Stimulated activated CD4-positive, alpha-beta T cell treated with anti-CD3 and anti-CD28 coated beads, Interleukin-15, amount 100 ng/mL, for 24 hours (primary cell): ENCODE measurements at regions not wholly inside any gene's neighbourhood (a gene's known extent, or its start where the extent isn't known, plus 50 kb on each side); places are given as distances from the start of the nearest gene placed in this dataset.

Experiments used
- DNase-seq: peaks from one replicate; pipeline ENCODE4 v3.0.0-alpha.2; 2020

- DNase-seq: no peak
Observed at GRCh38 chr3:115486880-115487279, 136.4 kb upstream of the GAP43 start.

- no peak for DNase-seq
Observed at GRCh38 chr3:115487968-115488367, 135.3 kb upstream of the GAP43 start.

GRCh38 chr3:115488409-115488808, 134.9 kb upstream of the GAP43 start:
- no peak for DNase-seq

- no peak for DNase-seq
Observed at GRCh38 chr3:115494826-115495225, 128.5 kb upstream of the GAP43 start.

GRCh38 chr3:115498421-115498820, 124.9 kb upstream of the GAP43 start:
- DNase-seq: no peak

GRCh38 chr3:115498898-115499297, 124.4 kb upstream of the GAP43 start:
- DNase-seq: no peak

- DNase-seq: no peak
Observed at GRCh38 chr3:115499666-115500065, 123.6 kb upstream of the GAP43 start.

- no peak for DNase-seq
Observed at GRCh38 chr3:115500795-115501194, 122.5 kb upstream of the GAP43 start.

GRCh38 chr3:115502128-115502527, 121.2 kb upstream of the GAP43 start:
- DNase-seq: no peak

GRCh38 chr3:115503394-115503793, 119.9 kb upstream of the GAP43 start:
- no peak for DNase-seq

- DNase-seq: no peak
Observed at GRCh38 chr3:115508562-115508961, 114.7 kb upstream of the GAP43 start.

GRCh38 chr3:115512565-115513415, 110.5 kb upstream of the GAP43 start:
- DNase-seq: peak; percentile 27

- DNase-seq: peak; percentile 3
Observed at GRCh38 chr3:115513416-115513800, 109.9 kb upstream of the GAP43 start.

GRCh38 chr3:115517457-115518050, 105.8 kb upstream of the GAP43 start:
- peak; percentile 6 for DNase-seq

GRCh38 chr3:115518100-115518852, 105.0 kb upstream of the GAP43 start:
- no peak for DNase-seq

GRCh38 chr3:115520241-115520640, 103.1 kb upstream of the GAP43 start:
- no peak for DNase-seq

GRCh38 chr3:115520651-115521245, 102.6 kb upstream of the GAP43 start:
- no peak for DNase-seq

- DNase-seq: no peak
Observed at GRCh38 chr3:115523458-115523857, 99.9 kb upstream of the GAP43 start.

GRCh38 chr3:115524549-115524948, 98.8 kb upstream of the GAP43 start:
- DNase-seq: no peak

- no peak for DNase-seq
Observed at GRCh38 chr3:115525731-115526130, 97.6 kb upstream of the GAP43 start.

- no peak for DNase-seq
Observed at GRCh38 chr3:115533218-115533617, 90.1 kb upstream of the GAP43 start.

GRCh38 chr3:115536171-115536570, 87.1 kb upstream of the GAP43 start:
- DNase-seq: no peak

GRCh38 chr3:115537669-115538068, 85.6 kb upstream of the GAP43 start:
- no peak for DNase-seq
